OCI-LY3 (cell line): ENCODE measurements at regions not wholly inside any gene's neighbourhood (a gene's known extent, or its start where the extent isn't known, plus 50 kb on each side); places are given as distances from the start of the nearest gene placed in this dataset.

Source experiments
- H2AFZ ChIP-seq: fragments of 200-600, 300-600 bp; shearing (Covaris generic); 2 replicates; pipeline ENCODE4 v1.6.0; 2014; ENCODE audit warnings: antibody characterized with exemption, low read depth, low read length
- H3K27ac ChIP-seq: fragments of 200-600, 300-600 bp; sonication (generic); 2 replicates; pipeline ENCODE4 v1.5.1; 2014; ENCODE audit warnings: mild to moderate bottlenecking, low read length, moderate library complexity, mixed read lengths
- H3K27me3 ChIP-seq: fragments of 200-600, 300-600 bp; sonication (generic); 2 replicates; pipeline ENCODE4 v1.6.1; 2014; ENCODE audit warnings: low read depth, low read length, mixed read lengths
- H3K36me3 ChIP-seq: fragments of 200-600, 300-600 bp; sonication (generic); replicated peaks from 2 replicates; pipeline ENCODE3; 2014; ENCODE audit warnings: low read depth, low read length, mixed read lengths
- H3K4me1 ChIP-seq: fragments of 300-600, 200-600 bp; sonication (generic); 2 replicates; pipeline ENCODE4 v1.6.1; 2014; ENCODE audit warnings: low read length, mixed read lengths
- H3K4me2 ChIP-seq: fragments of 200-600, 300-600 bp; sonication (generic); 2 replicates; pipeline ENCODE4 v1.6.1; 2014; ENCODE audit warnings: low read length, mixed read lengths
- H3K4me3 ChIP-seq: fragments of 300-600, 200-600 bp; sonication (generic); 2 replicates; pipeline ENCODE4 v1.5.1; 2014; ENCODE audit warnings: antibody characterized with exemption, mild to moderate bottlenecking, low read length, moderate library complexity
- H3K79me2 ChIP-seq: fragments of 300-600, 200-600 bp; shearing (Covaris generic); 2 replicates; pipeline ENCODE4 v1.6.1; 2014; ENCODE audit warnings: mild to moderate bottlenecking, low read length, mixed read lengths
- H3K9ac ChIP-seq: fragments of 300-600, 200-600 bp; shearing (Covaris generic); 2 replicates; pipeline ENCODE4 v1.6.0; 2014; ENCODE audit warnings: mild to moderate bottlenecking, low read length, moderate library complexity
- H3K9me3 ChIP-seq: fragments of 200-600, 300-600 bp; shearing (Covaris generic); 2 replicates; pipeline ENCODE4 v1.6.1; 2014; ENCODE audit warnings: low read length, mixed read lengths; ENCODE audit not compliant: insufficient read depth
- H4K20me1 ChIP-seq: fragments of 200-600, 300-600 bp; sonication (generic); 2 replicates; pipeline ENCODE4 v1.6.1; 2016; ENCODE audit warnings: low read length, mixed read lengths; ENCODE audit not compliant: insufficient read depth
- CTCF ChIP-seq: fragments of 200-600, 300-600 bp; sonication (generic); IDR thresholded peaks from 2 replicates; pipeline ENCODE4 v1.5.1; 2014; ENCODE audit warnings: antibody characterized with exemption, low read length, low read depth
- EZH2phosphoT487 ChIP-seq: fragments of 200-600 bp; shearing (Covaris generic); IDR thresholded peaks from 2 replicates; pipeline ENCODE4 v1.6.1; 2018; ENCODE audit warnings: antibody characterized with exemption, mixed run types, low read depth

- Histone ChIP-seq H3K36me3 (peaks cover 4% of the 10 kb centered on the region), H3K27me3 (peaks cover 37% of the 10 kb centered on the region), H3K9ac (no peak overlapping the region), H4K20me1 (no peaks in the 10 kb centered on the region), H3K4me2 (no peak overlapping the region), H3K9me3 (peaks cover 4% of the 10 kb centered on the region), H3K4me1 (peaks cover 3% of the 10 kb centered on the region), H3K4me3 (no peak overlapping the region), H3K27ac (no peak overlapping the region), H3K79me2 (no peaks in the 10 kb centered on the region), H2AFZ (no peak overlapping the region)
- TF ChIP-seq EZH2phosphoT487 = no peak
- no peak for TF ChIP-seq CTCF
Observed at GRCh38 chr12:93145086-93145485, 216.0 kb upstream of the EEA1 start.

DNA sequence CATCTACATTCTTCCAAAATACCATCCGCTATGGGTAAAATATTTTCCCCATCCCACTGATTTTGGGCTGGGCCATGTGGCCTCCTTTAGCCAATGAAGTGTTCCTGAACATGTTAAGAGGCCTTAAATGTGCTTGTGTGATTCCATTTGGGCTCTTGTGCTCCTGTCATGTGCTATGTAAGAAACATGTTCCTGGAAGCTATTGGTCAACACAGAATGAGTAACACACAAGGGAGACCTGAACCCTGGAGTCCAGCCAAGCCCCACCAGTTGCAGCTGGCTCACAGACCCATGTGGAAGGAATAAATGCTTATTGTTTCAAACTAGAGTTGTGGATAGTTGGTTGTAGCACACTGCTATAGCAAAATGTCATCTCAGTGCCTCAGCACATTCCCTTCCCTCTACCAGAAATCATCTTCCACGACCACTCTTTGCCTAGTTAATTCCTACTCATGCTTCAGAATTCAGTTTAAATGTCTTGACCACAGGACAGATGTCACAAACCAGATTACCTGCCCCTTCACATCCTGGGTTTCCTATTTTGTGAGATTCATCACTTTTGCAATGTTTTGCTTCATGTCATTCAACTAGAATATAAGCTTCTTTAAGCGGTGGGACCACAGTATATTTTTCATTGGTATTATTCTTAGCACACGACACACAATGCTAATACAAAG is 217.3 kb upstream of the EEA1 start:
- no peak overlapping the region for H3K4me2 ChIP-seq
- H3K4me3 ChIP-seq = no peak overlapping the region
- TF ChIP-seq EZH2phosphoT487 = no peak
- TF ChIP-seq CTCF = no peak
- H3K79me2 ChIP-seq = no peaks in the 10 kb centered on the region
- no peaks in the 10 kb centered on the region for H3K4me1 ChIP-seq
- peaks cover 32% of the 10 kb centered on the region for H3K27me3 ChIP-seq
- H3K9me3 ChIP-seq = no peaks in the 10 kb centered on the region
- no peak overlapping the region for H3K27ac ChIP-seq
- no peak overlapping the region for H3K9ac ChIP-seq
- no peaks in the 10 kb centered on the region for H3K36me3 ChIP-seq
- no peak overlapping the region for H2AFZ ChIP-seq
- no peaks in the 10 kb centered on the region for H4K20me1 ChIP-seq

- no peaks in the 10 kb centered on the region for H3K9me3 ChIP-seq
- no peaks in the 10 kb centered on the region for H4K20me1 ChIP-seq
- H3K27ac ChIP-seq = no peak overlapping the region
- H3K4me2 ChIP-seq = no peak overlapping the region
- H3K4me1 ChIP-seq = no peaks in the 10 kb centered on the region
- H3K36me3 ChIP-seq = no peaks in the 10 kb centered on the region
- H3K27me3 ChIP-seq = peaks cover 37% of the 10 kb centered on the region
- H3K4me3 ChIP-seq = no peak overlapping the region
- no peaks in the 10 kb centered on the region for H3K79me2 ChIP-seq
- no peak for TF ChIP-seq CTCF
- no peak for TF ChIP-seq EZH2phosphoT487
- no peak overlapping the region for H3K9ac ChIP-seq
- H2AFZ ChIP-seq = no peak overlapping the region
Observed at GRCh38 chr12:93146970-93147369, 217.9 kb upstream of the EEA1 start.

- no peak overlapping the region for H2AFZ ChIP-seq
- H3K4me1 ChIP-seq = no peaks in the 10 kb centered on the region
- no peaks in the 10 kb centered on the region for H3K79me2 ChIP-seq
- peaks cover 34% of the 10 kb centered on the region for H3K27me3 ChIP-seq
- no peaks in the 10 kb centered on the region for H3K36me3 ChIP-seq
- no peaks in the 10 kb centered on the region for H4K20me1 ChIP-seq
- no peak overlapping the region for H3K4me2 ChIP-seq
- H3K9ac ChIP-seq = no peak overlapping the region
- H3K9me3 ChIP-seq = no peaks in the 10 kb centered on the region
- TF ChIP-seq CTCF = no peak
- TF ChIP-seq EZH2phosphoT487 = no peak
- no peak overlapping the region for H3K27ac ChIP-seq
- no peak overlapping the region for H3K4me3 ChIP-seq
Observed at GRCh38 chr12:93148412-93148811, 219.3 kb upstream of the EEA1 start.
